GM21529 (cell line): ENCODE measurements at regions not wholly inside any gene's neighbourhood (a gene's known extent, or its start where the extent isn't known, plus 50 kb on each side); places are given as distances from the start of the nearest gene placed in this dataset.

Experiments used
- ATAC-seq: cut with Tn5 transposase; IDR thresholded peaks from one replicate; pipeline ENCODE4 v1.9.1; 2021; ENCODE audit not compliant: unreplicated experiment

DNA sequence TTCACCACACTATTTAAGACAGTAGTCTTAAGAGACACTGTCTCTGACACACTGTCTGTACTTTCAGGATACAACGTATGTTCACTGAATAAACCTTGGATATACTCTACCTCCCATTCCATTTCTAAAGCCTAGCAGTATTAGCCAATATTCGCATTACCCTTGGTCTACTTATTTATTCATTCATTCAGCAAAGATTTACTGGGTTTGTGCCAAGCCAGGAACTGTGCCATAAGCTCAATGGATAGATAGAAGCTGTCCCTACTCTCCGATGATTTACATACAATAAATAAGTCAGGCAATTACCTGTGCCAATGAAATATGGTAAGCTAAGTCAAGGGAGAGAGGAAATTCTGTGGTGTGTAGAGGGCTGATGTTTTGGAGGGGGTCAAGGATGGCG lies 195.2 kb upstream of the RAB4A start:
- ATAC-seq, result no peak

DNA sequence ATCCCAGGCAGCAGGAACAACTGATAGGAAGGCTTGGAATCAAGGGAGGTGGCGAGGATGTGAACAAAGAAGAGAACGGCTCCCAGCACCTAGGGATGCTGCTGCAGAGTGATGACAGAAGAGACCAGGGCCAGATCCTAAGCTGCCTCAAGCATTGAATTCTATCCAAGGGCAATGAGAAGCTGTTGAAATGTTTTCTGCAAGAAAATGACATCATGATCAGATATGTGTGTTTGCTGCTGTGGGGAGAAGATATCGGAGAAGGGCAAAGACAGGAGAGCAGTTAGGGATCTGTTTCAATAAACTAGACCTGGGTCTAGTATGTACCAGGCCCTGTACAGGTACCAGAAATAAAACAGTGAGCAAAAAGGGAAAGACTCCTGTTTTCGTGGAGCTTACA lies 194.7 kb upstream of the RAB4A start:
- no peak for ATAC-seq

DNA sequence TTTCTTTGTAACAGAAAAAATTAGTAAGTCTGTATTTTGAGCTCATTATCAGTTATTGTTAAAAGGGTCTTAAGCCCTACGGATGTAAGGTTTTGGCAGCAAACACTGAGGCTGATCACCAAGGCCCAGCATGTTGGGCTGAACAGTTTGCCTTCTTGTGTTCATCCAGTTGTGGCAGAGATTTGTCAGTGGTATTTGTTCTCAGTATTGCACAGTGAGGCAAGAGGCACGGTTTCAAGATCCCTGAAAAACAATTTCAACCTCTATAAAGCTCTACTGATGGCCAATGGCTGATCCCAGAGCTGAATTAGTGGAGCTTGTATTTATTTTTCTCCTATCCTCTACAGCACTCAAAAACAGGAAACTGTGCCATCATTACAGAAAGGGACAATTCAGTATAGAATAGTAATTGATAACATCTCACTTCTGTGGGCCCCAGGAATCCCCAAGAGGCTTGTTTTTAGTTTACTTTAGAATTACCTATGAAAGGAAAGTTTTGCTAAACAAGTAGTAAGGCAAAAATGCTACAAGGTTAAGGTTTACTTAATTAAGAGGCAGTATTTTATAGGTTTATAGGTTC lies 191.8 kb upstream of the RAB4A start:
- ATAC-seq, result no peak

DNA sequence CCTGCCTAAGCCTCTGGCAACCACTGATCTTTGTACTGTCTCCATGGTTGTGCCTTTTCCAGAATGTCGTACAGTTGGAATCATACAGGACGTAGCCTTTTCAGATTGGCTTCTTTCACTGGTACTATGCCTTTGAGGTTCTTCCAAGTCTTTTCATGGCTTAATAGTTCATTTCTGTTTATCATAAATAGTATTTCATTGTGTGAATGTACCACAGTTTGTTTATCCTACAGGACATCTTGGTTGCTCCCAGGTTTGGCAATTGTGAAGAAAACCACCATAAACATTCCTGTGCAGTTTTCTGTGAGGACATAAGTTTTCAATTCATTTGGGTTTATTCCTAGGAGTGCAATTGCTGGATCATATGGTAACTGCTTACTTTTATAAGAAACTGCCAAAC lies 190.6 kb upstream of the RAB4A start:
- ATAC-seq, result no peak

DNA sequence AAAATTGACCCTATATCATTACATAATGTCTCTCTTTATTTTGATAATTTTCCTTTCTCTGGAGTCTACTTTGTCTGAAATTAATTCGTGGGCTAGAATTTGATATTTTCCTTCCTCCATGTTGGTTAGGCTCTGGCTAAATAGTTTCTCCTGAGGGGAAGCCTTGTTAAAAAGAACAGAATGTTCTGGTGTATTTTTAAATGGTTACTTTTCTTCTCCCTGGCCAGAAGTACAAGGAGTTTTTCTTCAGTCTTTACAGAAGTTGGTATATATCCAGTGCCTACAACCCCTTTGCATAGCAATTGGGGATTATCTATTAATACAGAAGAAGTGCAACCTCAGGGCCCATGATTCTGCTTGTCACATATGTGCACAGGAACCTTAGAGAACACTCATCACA lies 185.6 kb upstream of the RAB4A start:
- no peak for ATAC-seq

DNA sequence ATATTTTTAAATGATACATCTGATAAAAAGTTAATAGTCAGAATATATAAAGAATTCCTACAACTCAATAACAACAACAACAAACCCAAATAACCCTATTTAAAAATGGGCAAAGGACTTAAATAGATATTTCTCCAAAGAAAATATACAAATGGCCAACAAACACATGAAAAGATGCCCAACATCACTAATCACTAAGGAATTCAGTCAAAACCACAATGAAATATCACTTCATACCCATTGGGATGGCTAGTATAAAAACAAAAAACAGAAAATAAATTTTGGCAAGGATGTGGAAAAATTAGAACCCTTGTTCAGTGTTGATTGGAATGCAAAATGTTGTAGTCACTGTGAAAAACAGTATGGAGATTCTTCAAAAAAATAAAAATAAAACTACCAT lies 184.8 kb upstream of the RAB4A start:
- ATAC-seq, result no peak

DNA sequence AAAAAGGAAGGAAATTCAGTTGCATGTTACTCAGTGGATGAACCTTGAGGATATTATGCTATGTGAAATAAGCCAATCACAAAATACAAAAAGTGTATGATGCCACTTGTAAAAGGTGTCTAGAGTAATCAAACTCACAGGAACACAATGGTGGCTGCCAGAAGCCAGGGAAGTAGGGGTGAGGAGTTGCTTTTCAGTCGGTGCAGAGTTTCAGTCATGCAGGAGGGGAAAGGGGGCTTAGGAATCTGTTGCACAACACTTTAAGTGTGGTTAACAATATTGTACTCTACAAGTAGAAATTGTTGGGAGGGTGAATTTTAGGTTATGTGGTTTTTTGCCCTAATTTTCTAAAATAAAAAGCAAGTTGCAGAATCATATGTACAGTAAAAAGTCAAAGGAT lies 184.2 kb upstream of the RAB4A start:
- ATAC-seq, result no peak

DNA sequence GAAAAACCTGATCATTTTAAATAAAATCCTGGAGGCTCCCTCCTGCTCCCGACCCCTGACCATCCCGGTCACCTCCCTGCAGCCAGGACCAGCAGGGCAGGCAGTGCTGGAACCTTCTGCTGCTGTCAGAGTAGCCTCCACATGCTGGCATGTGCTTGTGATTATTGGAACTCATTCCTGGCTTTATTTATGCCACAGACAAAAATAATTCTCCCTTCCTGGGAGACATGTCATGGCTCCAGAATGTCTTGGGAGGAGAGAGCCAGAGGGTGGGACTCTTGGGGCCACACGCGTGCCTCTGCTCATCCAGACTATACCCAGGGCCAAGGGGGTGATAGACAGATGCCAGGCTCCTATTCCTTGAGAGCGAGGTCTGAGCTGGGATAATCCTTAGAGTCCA lies 183.6 kb upstream of the RAB4A start:
- no peak for ATAC-seq

DNA sequence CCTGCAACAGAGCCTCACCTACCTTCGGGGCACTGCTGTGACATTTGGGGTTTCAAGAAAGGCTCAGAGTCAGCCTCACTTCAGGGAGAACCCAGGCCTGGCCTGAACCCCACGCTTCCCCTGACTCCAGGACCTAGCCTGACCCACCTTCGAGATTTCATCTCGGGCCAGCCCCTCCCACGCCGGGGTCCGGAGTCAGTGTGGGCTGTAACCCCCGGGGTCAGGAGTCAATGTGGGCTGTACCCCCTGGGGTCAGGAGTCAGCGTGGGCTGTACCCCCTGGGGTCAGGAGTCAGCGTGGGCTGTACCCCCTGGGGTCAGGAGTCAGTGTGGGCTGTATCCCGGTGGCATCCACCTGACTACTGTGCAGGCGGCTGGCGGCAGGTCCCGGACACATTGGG lies 183.0 kb upstream of the RAB4A start:
- ATAC-seq, result no peak

DNA sequence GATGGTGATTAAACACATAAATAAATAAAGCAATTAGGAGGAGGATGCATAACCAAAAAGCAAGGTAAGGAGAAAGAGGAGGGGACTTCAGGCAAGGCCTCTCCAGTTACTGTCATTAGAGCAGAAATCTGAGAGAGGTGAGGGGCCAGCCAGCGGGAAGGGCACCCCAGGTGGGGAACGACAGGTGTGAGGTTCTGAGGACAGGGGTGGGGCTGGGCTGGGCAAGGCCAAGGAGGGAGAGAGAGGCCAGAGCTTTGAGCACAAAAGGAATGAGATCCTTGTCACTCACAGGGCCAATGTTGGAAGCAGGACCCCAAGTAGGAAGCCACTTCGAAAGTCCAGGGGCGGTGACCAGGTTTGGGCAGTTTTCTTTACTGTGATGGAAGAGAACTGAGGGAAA lies 182.2 kb upstream of the RAB4A start:
- no peak for ATAC-seq

DNA sequence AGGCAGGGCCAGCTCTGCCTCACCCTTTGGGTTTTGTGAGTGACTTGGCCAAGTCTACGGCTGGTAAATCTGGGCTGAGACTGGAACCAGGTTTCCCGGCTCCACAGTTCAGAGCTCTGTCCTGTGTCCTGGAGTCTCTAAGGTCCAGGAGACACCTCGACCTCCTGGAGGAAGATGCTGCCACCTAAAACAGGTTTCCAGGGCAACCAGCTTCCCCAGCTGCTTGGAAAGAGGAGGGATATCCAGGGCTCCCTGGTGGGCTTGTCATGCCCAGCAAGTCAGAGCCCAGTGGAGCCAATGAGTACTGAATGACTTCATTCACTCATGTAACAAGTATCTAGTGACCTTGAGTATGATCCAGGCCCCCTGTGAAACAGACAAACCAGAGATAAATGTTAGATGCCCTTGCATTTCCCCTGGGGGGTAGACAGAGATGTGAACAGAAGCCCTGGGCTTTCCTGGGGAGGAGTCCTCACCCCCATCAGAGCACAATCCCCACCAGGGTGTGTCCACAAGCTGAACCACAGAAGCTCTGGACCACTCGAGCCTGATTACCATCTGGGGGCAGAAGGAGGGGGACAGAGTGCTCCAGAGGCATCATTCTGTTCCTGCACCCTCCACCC lies 181.2 kb upstream of the RAB4A start:
- ATAC-seq, result no peak

DNA sequence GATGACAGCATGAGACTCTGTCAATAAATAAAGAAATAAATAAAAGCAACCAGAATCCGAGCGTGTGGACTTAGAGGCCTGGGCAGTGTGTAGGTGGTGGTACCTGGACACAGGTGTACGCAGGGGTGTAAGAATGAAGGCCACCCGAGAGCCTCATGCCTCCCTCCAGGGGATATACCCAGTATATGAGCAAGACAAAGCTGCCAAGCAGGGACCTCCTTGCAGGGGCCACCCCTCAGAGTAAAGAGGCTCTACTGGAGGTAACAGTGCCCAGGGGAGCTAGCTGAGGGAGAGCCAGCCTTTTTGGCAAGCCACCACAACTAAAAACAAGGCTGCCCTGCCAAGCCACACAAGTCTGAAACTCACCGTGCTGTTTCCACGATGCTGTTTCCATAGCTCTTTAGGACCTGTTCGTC lies 179.2 kb upstream of the RAB4A start:
- ATAC-seq, result no peak

DNA sequence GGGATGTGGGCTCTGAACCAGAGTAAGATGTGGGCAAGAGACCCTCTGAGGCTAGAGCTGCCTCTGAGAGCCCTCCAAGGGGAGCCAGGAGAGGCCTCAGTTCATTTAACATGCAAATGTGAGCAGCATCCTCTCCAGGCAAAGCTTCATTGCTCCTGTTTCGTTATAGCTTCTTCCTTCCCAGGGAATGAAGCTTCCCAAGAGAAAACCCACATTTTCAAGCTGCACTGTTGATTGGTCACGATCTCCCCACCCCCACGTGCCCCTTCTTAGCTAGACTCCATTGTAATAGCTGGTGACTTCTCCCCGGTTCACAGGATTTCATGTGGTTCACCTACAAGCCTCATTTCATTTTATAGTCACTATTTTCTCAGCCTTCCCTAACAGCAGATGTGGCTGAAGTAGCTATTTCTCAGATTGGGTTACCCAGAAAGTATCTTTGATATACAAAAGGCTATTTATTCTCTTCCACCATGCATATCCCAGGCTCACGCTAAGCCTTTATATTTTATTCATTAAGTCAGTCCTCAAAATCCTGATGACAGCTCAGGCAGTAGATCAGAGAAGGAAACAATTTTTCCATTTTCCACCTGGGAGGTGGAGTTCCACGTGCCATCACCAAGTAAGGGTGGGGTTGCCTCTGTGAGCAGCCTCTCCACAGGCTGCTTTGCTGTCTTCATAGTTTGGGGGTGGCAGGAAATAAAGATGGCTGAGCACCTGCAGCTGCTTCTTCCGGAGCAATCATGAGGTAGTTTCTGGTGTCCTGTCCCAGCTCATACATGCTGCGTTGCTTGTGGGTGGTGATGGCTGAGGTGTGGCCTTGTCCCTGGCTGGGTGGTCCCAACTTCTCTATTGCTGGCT lies 178.3 kb upstream of the RAB4A start:
- no peak for ATAC-seq

DNA sequence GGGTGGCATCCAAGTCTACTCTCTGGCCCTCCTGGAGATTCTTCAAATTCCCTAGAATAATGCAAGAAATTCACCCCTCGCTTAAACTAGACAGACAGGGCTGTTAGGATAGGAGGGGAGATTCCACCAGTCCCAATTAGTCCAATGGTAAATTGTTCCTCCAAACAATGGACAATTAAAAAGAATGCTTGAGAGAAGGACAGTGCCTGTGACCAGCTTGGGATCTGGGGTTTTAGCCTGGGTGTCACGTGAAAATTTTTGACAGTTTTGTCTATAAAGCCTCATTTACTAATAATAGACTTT lies 177.7 kb upstream of the RAB4A start:
- no peak for ATAC-seq

DNA sequence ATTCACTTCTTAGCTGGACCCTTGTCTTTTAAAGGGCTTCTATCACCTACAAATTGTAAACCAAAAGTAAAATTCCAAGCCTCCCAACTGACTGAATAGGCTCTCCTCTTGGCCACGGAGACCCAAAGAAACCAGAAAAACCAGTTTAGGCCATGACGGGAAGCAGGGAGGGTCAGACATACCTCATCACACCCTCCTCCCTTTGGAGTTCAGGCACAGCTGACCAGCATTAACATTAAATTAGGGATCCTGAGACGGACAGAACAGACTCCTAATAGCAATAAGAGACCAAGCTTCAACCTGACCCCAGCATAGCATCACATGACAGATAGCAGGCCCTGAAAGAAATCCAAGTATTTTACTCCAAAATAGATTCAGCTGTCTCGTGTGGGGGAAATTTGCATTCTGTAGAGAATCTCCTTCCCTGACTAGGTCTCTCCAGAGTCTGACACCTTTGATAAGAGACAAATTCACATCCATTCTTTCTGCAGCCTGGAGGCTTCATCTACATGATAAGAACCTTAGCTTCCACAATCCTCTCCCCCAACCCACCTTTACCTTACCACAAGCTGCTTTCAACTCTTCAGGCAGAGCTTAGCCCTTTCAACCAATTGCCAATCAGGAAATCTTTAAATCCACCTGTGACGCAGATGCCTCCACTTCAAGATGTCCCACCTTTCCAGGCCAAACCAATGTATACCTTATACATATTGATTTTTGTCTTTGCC lies 177.1 kb upstream of the RAB4A start:
- ATAC-seq, result no peak

DNA sequence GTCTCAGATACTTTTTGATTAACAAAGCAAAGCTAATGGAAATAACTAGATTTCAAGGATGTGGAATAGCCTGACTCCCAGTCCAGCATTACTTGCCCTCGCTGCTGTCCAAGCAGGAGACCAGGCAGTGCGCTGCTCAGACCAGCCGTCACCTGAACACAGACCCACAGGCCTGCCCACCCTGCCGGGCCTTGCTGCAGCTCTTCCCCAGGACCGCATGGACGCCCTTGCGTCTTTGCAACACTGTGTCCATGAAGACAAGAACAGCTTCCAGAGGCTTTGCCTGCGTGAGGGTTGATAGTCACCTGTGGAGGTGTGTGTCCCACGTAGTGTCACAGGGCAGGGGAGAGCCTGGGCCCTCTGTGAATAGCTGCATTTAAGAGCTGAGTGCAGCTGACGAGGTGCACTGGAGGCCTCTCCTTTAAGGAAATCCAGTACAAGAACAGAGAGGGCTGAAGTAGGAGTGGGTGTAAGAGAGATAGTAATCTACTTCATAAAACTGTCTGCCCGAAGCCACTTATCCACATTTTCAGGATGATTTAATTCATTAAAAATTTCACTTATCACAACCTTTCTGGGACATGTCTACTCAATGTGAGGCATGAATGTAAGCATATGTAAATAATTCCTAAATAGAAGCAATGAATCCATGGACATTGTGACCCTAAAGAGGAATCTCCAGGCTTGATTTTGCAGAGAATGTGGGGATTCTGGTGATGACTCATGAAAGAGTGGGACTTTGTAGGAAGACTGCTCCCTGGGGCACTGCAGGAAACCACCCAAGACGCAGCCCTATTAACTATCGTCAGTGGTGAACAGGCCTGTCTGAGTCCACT lies 176.2 kb upstream of the RAB4A start:
- ATAC-seq, result no peak

DNA sequence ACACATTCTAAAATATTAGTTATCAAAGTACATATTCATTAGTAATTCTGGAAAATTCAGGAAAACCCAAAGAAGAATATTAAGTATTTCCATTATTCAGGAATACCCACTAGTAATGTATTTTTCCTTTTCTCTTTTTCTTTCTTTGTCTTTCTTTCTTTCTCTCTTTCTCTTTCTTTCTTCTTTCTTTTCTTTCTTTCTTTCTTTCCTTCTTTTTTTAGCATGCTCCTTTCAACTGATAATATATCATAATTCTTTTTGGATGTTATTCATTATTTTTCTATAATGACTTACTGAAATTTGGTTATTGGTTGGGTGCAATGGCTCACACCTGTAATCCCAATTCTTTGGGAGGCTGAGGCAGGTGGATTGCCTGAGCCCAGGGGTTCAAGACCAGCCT lies 175.6 kb upstream of the RAB4A start:
- ATAC-seq, result no peak

DNA sequence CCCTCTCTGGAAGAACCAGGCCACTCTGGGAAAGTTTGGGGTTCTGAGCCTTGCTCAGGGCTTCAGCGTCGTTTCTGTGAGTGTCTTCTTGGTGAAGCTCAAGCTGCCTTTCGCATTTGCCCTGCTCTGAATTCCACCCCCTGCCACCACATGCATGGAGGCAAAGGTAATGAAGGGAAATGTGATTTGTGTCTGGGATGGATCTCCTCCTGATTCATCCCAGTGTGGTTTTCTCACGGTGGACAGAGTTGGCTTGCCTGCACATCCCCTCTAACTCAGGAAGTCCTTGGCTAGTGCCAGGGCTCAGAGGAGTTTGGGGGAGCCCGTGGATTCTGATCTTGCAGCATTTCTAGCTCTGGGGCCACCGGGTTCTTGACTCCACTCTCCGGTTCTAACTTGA lies 173.6 kb upstream of the RAB4A start:
- ATAC-seq, result no peak

DNA sequence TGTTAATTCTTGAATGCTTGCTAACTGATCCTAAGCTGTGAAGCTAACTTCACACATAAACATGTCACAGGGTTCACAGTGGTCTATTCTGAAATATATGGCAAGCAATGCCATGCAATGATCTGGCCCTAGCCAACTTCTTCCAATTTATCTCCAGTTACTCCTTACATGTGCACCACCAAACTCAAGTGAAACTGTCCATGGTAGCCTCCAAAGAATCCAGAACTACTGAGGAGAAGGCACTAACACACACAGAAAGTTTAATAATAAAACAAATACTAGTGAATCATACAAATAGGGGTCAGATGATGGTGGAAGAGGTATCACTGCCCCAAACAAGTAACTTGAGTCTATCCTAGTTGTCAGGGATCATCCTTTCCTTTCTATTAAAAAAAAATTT lies 172.6 kb upstream of the RAB4A start:
- no peak for ATAC-seq

DNA sequence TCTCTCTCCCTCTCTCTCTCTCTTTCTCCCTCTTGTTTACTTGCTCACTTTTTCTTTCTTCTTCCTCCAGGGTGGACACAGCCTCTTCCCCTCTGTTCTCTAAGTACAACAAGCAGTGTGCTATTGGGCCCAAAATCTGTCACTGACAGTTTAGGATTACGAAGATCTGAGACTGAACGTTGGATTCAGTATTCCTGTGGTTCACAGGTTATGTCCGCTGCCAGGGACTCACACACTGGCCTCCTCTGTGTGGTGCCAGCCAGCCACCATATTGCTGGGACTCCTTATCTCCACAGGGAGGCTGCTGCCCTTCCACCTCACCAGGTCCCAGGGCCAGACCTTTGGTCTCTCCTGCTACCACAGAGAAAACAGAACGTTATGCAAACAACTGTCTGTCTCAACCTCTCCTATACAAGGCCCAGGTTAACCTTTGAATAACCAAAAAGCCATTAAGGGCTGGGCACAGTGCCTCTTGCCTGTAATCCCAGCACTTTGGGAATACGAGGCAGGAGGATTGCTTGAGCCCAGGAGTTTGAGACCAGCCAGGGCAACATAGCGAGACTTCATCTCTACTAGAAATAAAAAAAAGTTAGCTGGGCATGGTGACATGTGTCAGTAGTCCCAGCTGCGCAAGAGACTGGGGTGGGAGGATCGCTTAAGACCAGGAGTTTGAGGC lies 171.9 kb upstream of the RAB4A start:
- no peak for ATAC-seq
